ENCODE measurements at regions not wholly inside any gene's neighbourhood (a gene's known extent, or its start where the extent isn't known, plus 50 kb on each side); places are given as distances from the start of the nearest gene placed in this dataset.

- no peak for DNase-seq (ENCODE audit: low spot score)
Observed at GRCh38 chr15:94099574-94099960, 131.8 kb upstream of the MCTP2 start.

GRCh38 chr15:94098921-94099573, 132.3 kb upstream of the MCTP2 start:
- DNase-seq (ENCODE audit: low spot score), result no peak

GRCh38 chr15:94097552-94097951, 133.8 kb upstream of the MCTP2 start:
- no peak for DNase-seq (ENCODE audit: low spot score)

GRCh38 chr15:94094310-94094709, 137.1 kb upstream of the MCTP2 start:
- DNase-seq (ENCODE audit: low spot score), result no peak

- no peak for DNase-seq (ENCODE audit: low spot score)
Observed at GRCh38 chr15:94086341-94086740, 145.0 kb upstream of the MCTP2 start.

- DNase-seq (ENCODE audit: low spot score), result no peak
Observed at GRCh38 chr15:94083467-94084052, 147.8 kb upstream of the MCTP2 start.

GRCh38 chr15:94081829-94082228, 149.5 kb upstream of the MCTP2 start:
- no peak for DNase-seq (ENCODE audit: low spot score)

- DNase-seq (ENCODE audit: low spot score), result no peak
Observed at GRCh38 chr15:94080989-94081605, 150.3 kb upstream of the MCTP2 start.

GRCh38 chr15:94080416-94080815, 150.9 kb upstream of the MCTP2 start:
- peak; percentile 52 for DNase-seq (ENCODE audit: low spot score)

- no peak for DNase-seq (ENCODE audit: low spot score)
Observed at GRCh38 chr15:94079968-94080367, 151.4 kb upstream of the MCTP2 start.

GRCh38 chr15:94079459-94079858, 151.9 kb upstream of the MCTP2 start:
- DNase-seq (ENCODE audit: low spot score), result no peak

- no peak for DNase-seq (ENCODE audit: low spot score)
Observed at GRCh38 chr15:94077938-94078337, 153.4 kb upstream of the MCTP2 start.

GRCh38 chr15:94075349-94075748, 156.0 kb upstream of the MCTP2 start:
- no peak for DNase-seq (ENCODE audit: low spot score)

- DNase-seq (ENCODE audit: low spot score), result peak; percentile 76
Observed at GRCh38 chr15:94070356-94071295, 160.7 kb upstream of the MCTP2 start.

- DNase-seq (ENCODE audit: low spot score), result no peak
Observed at GRCh38 chr15:94069844-94070243, 161.5 kb upstream of the MCTP2 start.

GRCh38 chr15:94066811-94067210, 164.6 kb upstream of the MCTP2 start:
- no peak for DNase-seq (ENCODE audit: low spot score)

- no peak for DNase-seq (ENCODE audit: low spot score)
Observed at GRCh38 chr15:94066046-94066445, 165.3 kb upstream of the MCTP2 start.

- no peak for DNase-seq (ENCODE audit: low spot score)
Observed at GRCh38 chr15:94064676-94065313, 166.6 kb upstream of the MCTP2 start.

GRCh38 chr15:94061041-94061440, 170.3 kb upstream of the MCTP2 start:
- no peak for DNase-seq (ENCODE audit: low spot score)

- no peak for DNase-seq (ENCODE audit: low spot score)
Observed at GRCh38 chr15:94059013-94059587, 172.3 kb upstream of the MCTP2 start.

GRCh38 chr15:94057305-94057704, 174.1 kb upstream of the MCTP2 start:
- DNase-seq (ENCODE audit: low spot score), result no peak

- no peak for DNase-seq (ENCODE audit: low spot score)
Observed at GRCh38 chr15:94056314-94056713, 175.0 kb upstream of the MCTP2 start.

Data from SW480 (cell line).